K562 (cell line): ENCODE measurements at regions not wholly inside any gene's neighbourhood (a gene's known extent, or its start where the extent isn't known, plus 50 kb on each side); places are given as distances from the start of the nearest gene placed in this dataset.

Source experiments
- ATAC-seq: fragments of 200-7000 bp; cut with Tn5 transposase; 3 replicates; pipeline ENCODE4 v1.9.1; 2020; ENCODE audit warnings: moderate library complexity
- BruUV-seq: library from RNA; stranded (reverse); fragments of 400-500 nt; replicated peaks from 2 replicates; lab custom pipeline; 2021; lab: Mats Ljungman, UMichigan
- CTCF ChIA-PET: fragments of 300-600 bp; formaldehyde crosslinking; extraction: SDS; loops from one replicate; lab custom pipeline; 2021; ENCODE audit warnings: low intra/inter-chr PET ratio; lab: Yijun Ruan, JAX
- POLR2A ChIA-PET: fragments of 300-600, 350-650 bp; sonication (Branson Sonifier 250); formaldehyde crosslinking; extraction: SDS; loops from one replicate; lab custom pipeline; 2021; ENCODE audit warnings: antibody characterized with exemption, inconsistent platforms; lab: Yijun Ruan, JAX
- DNase-seq, 4 experiments: peaks; one replicate each; pipeline versions ENCODE4 v3.0.0 to v3.0.0-alpha.2; 2011 to 2018; ENCODE audit warnings: low spot score in 3 of 4, mixed read lengths in 3 of 4; ENCODE audit errors: extremely low read depth in 1 of 4
- FAIRE-seq: peaks from 2 replicates; lab custom pipeline; 2011; peaks lifted over from hg19 to GRCh38; lab: Jason Lieb, UNC
- H2AFZ ChIP-seq: 2 replicates; pipeline ENCODE4 v1.6.0; 2011; ENCODE audit warnings: low read depth, low read length, control low read depth, inconsistent platforms
- H3K27ac ChIP-seq: fragments of 200-600 bp; 3 replicates; pipeline ENCODE4 v1.8.0; 2011; ENCODE audit warnings: low read depth, mild to moderate bottlenecking, control low read depth, inconsistent platforms, low read length, moderate library complexity, mixed read lengths; ENCODE audit errors: extremely low read depth
- H3K27me3 ChIP-seq, 2 experiments: fragments of 300-600 bp in 1 of 2; 2 replicates in 1 of 2; 3 replicates in 1 of 2; pipeline versions ENCODE4 v1.6.0 to v1.8.0; 2011; ENCODE audit warnings: inconsistent platforms in 2 of 2, low read length in 2 of 2, mild to moderate bottlenecking in 1 of 2, mixed read lengths in 1 of 2, moderate library complexity in 1 of 2; ENCODE audit not compliant: control insufficient read depth in 2 of 2, insufficient read depth in 2 of 2
- H3K36me3 ChIP-seq: fragments of 300-600 bp; 3 replicates; pipeline ENCODE4 v1.8.0; 2011; ENCODE audit warnings: mild to moderate bottlenecking, low read length, inconsistent platforms; ENCODE audit not compliant: control insufficient read depth, insufficient read depth
- H3K4me1 ChIP-seq, 2 experiments: fragments of 200-600 bp in 1 of 2; replicated peaks in 1 of 2; 2 replicates in 1 of 2; 3 replicates in 1 of 2; pipeline versions ENCODE4 v1.5.1 to v1.8.0; 2011; ENCODE audit warnings: inconsistent platforms in 2 of 2, low read length in 2 of 2, mild to moderate bottlenecking in 1 of 2, mixed read lengths in 1 of 2, moderate library complexity in 1 of 2; ENCODE audit not compliant: control insufficient read depth in 2 of 2, insufficient read depth in 2 of 2
- H3K4me2 ChIP-seq: 2 replicates; pipeline ENCODE4 v1.6.1; 2011; ENCODE audit warnings: low read length, control low read depth, inconsistent platforms, mixed read lengths; ENCODE audit not compliant: insufficient read depth
- H3K4me3 ChIP-seq: fragments of 200-600 bp; sonication (generic), shearing (Covaris generic); 2 replicates; pipeline ENCODE4 v1.5.1; 2016; ENCODE audit warnings: control low read depth, inconsistent platforms
- H3K79me2 ChIP-seq: fragments of 200-600 bp; 3 replicates; pipeline ENCODE4 v1.8.0; 2011; ENCODE audit warnings: low read length, inconsistent platforms; ENCODE audit not compliant: control insufficient read depth, insufficient read depth
- H3K9ac ChIP-seq, 2 experiments: 2 replicates each; pipeline versions ENCODE4 v1.6.0 to v1.6.1; 2011; ENCODE audit warnings: low read depth in 2 of 2, low read length in 2 of 2, control low read depth in 1 of 2, inconsistent platforms in 1 of 2, mild to moderate bottlenecking in 1 of 2, mixed read lengths in 1 of 2; ENCODE audit not compliant: insufficient read depth in 1 of 2
- H3K9me1 ChIP-seq: one replicate; pipeline ENCODE4 v1.6.0; 2011; ENCODE audit warnings: inconsistent platforms, mild to moderate bottlenecking, low read length, moderate library complexity; ENCODE audit not compliant: control insufficient read depth, insufficient read depth
- H3K9me3 ChIP-seq: replicated peaks from 2 replicates; pipeline ENCODE4 v1.5.1; 2011; ENCODE audit warnings: low read depth, low read length, inconsistent platforms; ENCODE audit not compliant: control insufficient read depth, insufficient read depth
- H4K20me1 ChIP-seq: replicated peaks from 2 replicates; pipeline ENCODE4 v1.6.1; 2011; ENCODE audit warnings: low read length, inconsistent platforms, mixed read lengths; ENCODE audit not compliant: control insufficient read depth, insufficient read depth
- CLOCK ChIP-seq: fragments of 250-450 bp; sonication (Bioruptor Pico); IDR thresholded peaks from 2 replicates; pipeline ENCODE4 v1.4.0; 2020; ENCODE audit warnings: mild to moderate bottlenecking, moderate library complexity, borderline replicate concordance
- JUN ChIP-seq, 2 experiments: sonication (generic) in 1 of 2; formaldehyde crosslinking in 1 of 2; IDR thresholded peaks; 2 replicates each; pipeline versions ENCODE4 v1.6.1 to v1.8.0; 2012 to 2022; ENCODE audit warnings: borderline replicate concordance in 2 of 2, mild to moderate bottlenecking in 2 of 2, improper control_type of control experiment in 1 of 2, low read depth in 1 of 2, low read length in 1 of 2, missing genetic modification reagents in 1 of 2
- KDM1A ChIP-seq, 2 experiments: fragments of 450-650 bp; IDR thresholded peaks; 2 replicates each; pipeline ENCODE4 v1.6.1; 2016; ENCODE audit warnings: mild to moderate bottlenecking in 2 of 2
- LEF1 ChIP-seq: fragments of 450-650 bp; IDR thresholded peaks from 2 replicates; pipeline ENCODE4 v1.6.1; 2016; ENCODE audit warnings: mild to moderate bottlenecking
- RBM25 ChIP-seq: fragments of 200-400 bp; formaldehyde crosslinking; IDR thresholded peaks from 2 replicates; pipeline ENCODE4 v1.6.1; 2018; ENCODE audit warnings: low read length, low read depth, moderate library complexity; ENCODE audit not compliant: severe bottlenecking
- SAFB ChIP-seq: fragments of 200-400 bp; formaldehyde crosslinking; IDR thresholded peaks from 2 replicates; pipeline ENCODE4 v1.6.1; 2017; ENCODE audit warnings: low read depth, low read length, borderline replicate concordance
- SMARCE1 ChIP-seq: fragments of 450-650 bp; IDR thresholded peaks from 2 replicates; pipeline ENCODE4 v1.7.1; 2016; ENCODE audit warnings: mild to moderate bottlenecking
- TCFL5 ChIP-seq: fragments of 250-450 bp; sonication (Bioruptor Pico); conservative IDR thresholded peaks from 2 replicates; pipeline ENCODE4 v1.6.1; 2021; ENCODE audit warnings: mild to moderate bottlenecking, moderate library complexity, matching md5 sums
- TGIF2 ChIP-seq: sonication (generic); formaldehyde crosslinking; IDR thresholded peaks from 2 replicates; pipeline ENCODE4 v1.8.1; 2022; ENCODE audit warnings: mild to moderate bottlenecking, missing genetic modification reagents, moderate library complexity
- ZC3H8 ChIP-seq: fragments of 450-650 bp; IDR thresholded peaks from 2 replicates; pipeline ENCODE4 v1.6.1; 2017
- ZNF124 ChIP-seq: sonication (generic); formaldehyde crosslinking; IDR thresholded peaks from 2 replicates; pipeline ENCODE4 v1.8.1; 2022; ENCODE audit warnings: missing genetic modification reagents
- ZNF282 ChIP-seq: sonication (generic); formaldehyde crosslinking; IDR thresholded peaks from 2 replicates; pipeline ENCODE4 v1.8.1; 2023; ENCODE audit warnings: missing genetic modification reagents
- ZNF444 ChIP-seq: fragments of 250-450 bp; sonication (Bioruptor Pico); IDR thresholded peaks from 2 replicates; pipeline ENCODE4 v1.4.0; 2020; ENCODE audit warnings: mild to moderate bottlenecking, moderate library complexity
- ZNF57 ChIP-seq: fragments of 450-650 bp; formaldehyde crosslinking; IDR thresholded peaks from 2 replicates; pipeline ENCODE4 v1.4.0; 2020; ENCODE audit warnings: mild to moderate bottlenecking, moderate library complexity
- WGBS: fragments of 100-300 bp; shearing (Covaris generic); methylation state at CpG from one replicate; pipeline ENCODE4 v1.1.6; 2016; ENCODE audit warnings: low coverage, mixed read lengths; ENCODE audit not compliant: insufficient coverage; ENCODE audit errors: missing lambda C conversion rate; 5-methylcytosine and 5-hydroxymethylcytosine counted together
- in situ Hi-C: fragments of 300-500 bp; cut with MboI; formaldehyde crosslinking; loops from 4 replicates; pipeline ENCODE4 v1.15.0; 2018; ENCODE audit warnings: inconsistent platforms, mixed read lengths
- intact Hi-C: fragments of 100-400 bp; cut with micrococcal nuclease; formaldehyde crosslinking; loops from 2 replicates; pipeline ENCODE4 v1.14.2; 2022
- TF ChIP-seq, protein P1 (sequence below): fragments of 250-450 bp; sonication (Bioruptor Pico); IDR thresholded peaks from 2 replicates; pipeline ENCODE4 v1.5.0; 2021
- TF ChIP-seq, protein P2 (sequence below): fragments of 450-650 bp; IDR thresholded peaks from 2 replicates; pipeline ENCODE4 v1.6.1; 2017; ENCODE audit warnings: mild to moderate bottlenecking, moderate library complexity

DNA sequence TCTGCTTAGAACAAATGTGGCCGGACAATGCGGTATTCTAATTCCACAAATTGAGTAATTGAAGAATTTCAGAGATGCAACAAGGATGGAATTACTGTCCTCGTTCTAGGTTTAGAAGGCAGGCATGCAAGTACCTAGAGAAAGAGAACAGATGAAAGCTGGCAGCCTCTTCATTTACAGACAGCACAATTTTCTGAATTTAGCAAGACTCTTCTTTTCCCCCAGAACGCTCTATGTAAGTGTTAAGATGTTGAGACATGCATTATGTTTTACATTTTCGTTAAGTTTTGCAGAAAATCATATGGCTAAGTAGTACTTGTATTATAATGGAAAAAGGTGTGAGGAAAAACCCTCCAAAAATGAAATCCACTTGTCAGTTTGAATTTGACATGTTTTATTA lies 259.5 kb upstream of the ARRDC3 start:
- ChIA-PET POLR2A (no interaction called here), CTCF (no interaction called here)
- Histone ChIP-seq H3K4me3 (no peak overlapping the region), H3K4me1 (no peaks in the 10 kb centered on the region), H3K9me1 (no peaks in the 10 kb centered on the region), H3K9me3 (no peaks in the 10 kb centered on the region; the same call in 1 of the 2 replicates), H3K79me2 (no peaks in the 10 kb centered on the region), H2AFZ (no peak overlapping the region), H3K27ac (no peak overlapping the region), H3K9ac (no peak overlapping the region), H3K4me2 (no peak overlapping the region), H3K27me3 (no peaks in the 10 kb centered on the region), H3K36me3 (no peaks in the 10 kb centered on the region), H4K20me1 (no peaks in the 10 kb centered on the region)
- WGBS = 0% methylated on average over 5 of the region's 5 CpGs
- no peak for TF ChIP-seq ZC3H8
- TF ChIP-seq TGIF2 = no peak
- no peak for TF ChIP-seq SAFB
- TF ChIP-seq ZNF57 (CRISPR knock-in tag) = no peak
- TF ChIP-seq RBM25 = no peak
- no peak for TF ChIP-seq LEF1
- TF ChIP-seq KDM1A (IDR thresholded peaks at IDR 0.05) = no peak
- TF ChIP-seq, protein P1, sequence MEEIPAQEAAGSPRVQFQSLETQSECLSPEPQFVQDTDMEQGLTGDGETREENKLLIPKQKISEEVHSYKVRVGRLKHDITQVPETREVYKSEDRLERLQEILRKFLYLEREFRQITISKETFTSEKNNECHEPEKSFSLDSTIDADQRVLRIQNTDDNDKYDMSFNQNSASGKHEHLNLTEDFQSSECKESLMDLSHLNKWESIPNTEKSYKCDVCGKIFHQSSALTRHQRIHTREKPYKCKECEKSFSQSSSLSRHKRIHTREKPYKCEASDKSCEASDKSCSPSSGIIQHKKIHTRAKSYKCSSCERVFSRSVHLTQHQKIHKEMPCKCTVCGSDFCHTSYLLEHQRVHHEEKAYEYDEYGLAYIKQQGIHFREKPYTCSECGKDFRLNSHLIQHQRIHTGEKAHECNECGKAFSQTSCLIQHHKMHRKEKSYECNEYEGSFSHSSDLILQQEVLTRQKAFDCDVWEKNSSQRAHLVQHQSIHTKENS (CRISPR knock-in tag) = no peak
- TF ChIP-seq SMARCE1 = no peak
- no peak for TF ChIP-seq ZNF444 (CRISPR knock-in tag)
- TF ChIP-seq, protein P2, sequence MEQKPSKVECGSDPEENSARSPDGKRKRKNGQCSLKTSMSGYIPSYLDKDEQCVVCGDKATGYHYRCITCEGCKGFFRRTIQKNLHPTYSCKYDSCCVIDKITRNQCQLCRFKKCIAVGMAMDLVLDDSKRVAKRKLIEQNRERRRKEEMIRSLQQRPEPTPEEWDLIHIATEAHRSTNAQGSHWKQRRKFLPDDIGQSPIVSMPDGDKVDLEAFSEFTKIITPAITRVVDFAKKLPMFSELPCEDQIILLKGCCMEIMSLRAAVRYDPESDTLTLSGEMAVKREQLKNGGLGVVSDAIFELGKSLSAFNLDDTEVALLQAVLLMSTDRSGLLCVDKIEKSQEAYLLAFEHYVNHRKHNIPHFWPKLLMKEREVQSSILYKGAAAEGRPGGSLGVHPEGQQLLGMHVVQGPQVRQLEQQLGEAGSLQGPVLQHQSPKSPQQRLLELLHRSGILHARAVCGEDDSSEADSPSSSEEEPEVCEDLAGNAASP = no peak
- no peak for TF ChIP-seq ZNF124 (CRISPR knock-in tag)
- TF ChIP-seq JUN (IDR thresholded peaks at IDR 0.05; ENCODE audit: borderline replicate concordance, low read depth, low read length) = no peak
- no peak for TF ChIP-seq JUN (CRISPR knock-in tag; IDR thresholded peaks at IDR 0.05; ENCODE audit: borderline replicate concordance)
- no peak for TF ChIP-seq ZNF282 (CRISPR knock-in tag)
- TF ChIP-seq TCFL5 (CRISPR knock-in tag) = no peak
- TF ChIP-seq CLOCK (CRISPR knock-in tag) = no peak
- intact Hi-C loops (no loop called here), in situ Hi-C loops (no loop called here)
- DNase-seq (no peak), ATAC-seq (no peak), FAIRE-seq (no peak)
- no TSS peak for BruUV-seq
